T-helper 9 cell (primary cell): ENCODE measurements at regions not wholly inside any gene's neighbourhood (a gene's known extent, or its start where the extent isn't known, plus 50 kb on each side); places are given as distances from the start of the nearest gene placed in this dataset.
"Not testable (repeated sequence)": the region's sequence is repeated elsewhere in the genome, so short reads cannot be mapped to it uniquely, and the experiment has no call there.

Source experiments
- DNase-seq: peaks from one replicate; pipeline ENCODE4 v3.0.0-alpha.2; 2020

DNA sequence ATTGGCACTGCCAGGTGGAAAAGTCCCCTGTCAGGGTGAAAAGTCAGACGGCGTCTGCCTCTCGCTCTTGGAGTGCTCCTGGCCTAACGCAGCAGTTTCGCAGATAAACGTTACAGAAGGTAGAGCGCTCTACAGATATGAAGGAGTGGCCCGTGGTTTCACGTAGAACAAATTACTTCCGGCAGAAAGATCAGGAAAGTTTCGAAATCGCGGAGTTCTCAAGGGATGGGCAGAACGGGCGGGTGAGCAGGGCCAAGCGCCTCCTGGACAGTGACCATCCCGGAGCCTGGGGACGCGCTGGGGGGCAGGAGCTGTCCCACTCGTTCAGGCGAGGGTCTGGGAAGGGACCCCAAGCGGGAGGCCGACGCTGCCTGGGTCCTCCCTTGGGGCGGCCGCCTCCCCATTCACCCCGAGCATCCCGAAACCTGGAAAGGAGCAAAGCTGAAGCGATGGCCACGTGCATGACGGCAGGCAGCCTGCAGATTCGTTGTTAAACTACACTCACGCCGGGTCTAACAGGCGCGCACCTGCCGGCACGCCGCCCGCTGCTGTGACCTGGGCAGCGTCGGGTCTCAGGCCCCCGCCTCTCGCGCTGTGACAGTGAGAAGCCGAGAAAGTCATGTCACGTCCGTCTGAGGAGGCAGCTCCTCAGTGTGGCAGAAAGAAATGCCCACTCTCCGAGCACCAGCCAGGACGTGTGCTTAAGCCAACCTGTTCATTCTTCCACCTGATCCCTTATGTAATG is 122.9 kb upstream of the SALL3 start:
- DNase-seq = no peak

DNA sequence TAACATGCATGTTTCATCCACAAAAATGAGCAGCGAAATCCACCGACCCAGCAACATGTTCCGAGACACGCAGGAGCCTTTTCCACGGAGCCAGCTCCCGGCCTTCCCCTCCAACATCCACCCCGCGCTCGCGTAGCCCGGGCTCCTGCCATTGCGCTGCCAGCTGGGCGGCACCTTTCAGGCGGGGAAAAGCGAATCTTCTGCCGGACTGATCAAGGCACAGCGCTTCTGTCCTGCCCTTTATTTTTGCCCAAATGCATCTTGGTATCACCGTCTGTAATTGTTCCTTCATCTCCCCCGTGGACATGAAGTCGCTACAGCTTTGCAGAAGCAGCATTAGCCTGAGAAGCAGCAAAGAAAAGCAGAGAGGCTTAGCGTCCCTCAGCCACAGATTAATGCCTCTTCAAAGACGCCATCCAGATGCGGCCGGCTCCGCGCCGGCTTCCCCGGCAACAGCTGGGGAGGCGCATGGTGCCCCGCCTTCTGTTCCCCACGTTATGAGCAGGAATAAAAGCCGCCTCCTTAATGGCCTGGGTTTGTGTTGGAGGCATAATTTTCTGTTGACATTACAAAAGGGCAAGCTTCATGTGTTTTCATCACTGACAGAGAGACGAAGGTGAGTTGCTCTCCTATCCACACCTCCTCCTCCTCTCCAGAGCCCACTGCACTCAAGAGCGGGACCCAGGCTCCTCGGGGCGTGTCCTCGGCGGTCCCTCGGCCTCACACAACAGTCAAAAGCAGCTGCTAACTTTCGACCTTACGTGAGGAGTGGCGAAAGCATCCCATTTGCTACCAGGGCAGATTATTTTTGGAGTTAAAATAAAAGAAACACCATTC is 122.1 kb upstream of the SALL3 start:
- DNase-seq = no peak

DNA sequence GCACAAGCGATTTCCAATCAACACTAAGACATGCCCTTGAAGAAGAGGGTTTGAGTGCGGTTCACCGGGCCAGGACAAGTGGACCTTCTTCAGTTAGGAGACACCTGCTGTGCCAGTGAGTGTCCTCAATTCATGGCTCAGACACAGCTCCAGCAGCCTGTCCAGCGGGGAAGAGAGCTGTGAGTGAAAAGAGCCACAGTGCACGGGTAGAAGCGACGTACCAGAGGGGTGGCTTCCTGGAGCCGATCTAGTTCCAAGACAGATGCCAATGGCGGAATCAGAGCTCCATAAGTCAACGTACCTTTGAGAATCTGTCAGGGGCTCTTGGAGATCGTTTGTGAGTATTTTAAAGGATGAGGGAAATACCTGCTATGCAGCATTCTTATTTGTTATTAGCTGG is 119.9 kb upstream of the SALL3 start:
- DNase-seq = no peak

DNA sequence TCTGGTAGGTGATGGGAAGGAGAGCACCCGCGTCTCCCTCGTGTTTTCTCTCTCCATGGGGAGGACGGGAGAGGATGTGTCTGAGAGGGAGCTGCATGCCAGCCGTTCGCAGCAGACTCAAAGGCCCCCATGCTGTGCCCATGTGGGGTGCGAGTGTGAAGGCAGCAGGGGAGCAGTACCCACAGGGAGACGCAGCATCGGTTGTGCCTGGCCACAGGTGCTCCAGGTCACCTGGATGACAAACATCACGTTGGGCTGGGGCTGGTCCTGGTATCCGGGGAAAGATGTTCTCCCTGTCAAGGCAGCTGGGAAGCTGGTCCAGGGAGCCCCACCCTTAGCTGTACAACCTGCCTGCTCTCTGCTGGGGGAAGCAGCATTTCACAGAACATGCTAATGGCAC is 119.5 kb upstream of the SALL3 start:
- DNase-seq = no peak

DNA sequence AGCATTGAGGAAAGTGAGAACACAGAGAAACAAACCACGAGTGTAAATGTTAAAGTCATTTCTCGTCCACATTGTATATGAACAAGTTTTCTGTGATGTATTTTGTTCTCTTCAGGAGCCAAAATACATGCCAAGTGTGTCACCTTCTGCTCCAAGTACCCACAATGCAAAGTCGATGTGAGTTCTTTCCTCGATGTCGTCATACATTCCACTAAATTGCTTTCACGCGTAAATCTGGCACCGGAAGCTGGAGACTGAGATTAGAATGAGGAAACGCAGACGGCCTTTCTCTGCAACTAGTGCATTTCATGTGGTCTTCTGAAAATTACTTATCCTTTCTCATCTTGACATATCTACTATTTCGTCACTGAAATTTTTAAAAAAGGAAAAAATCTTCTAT is 118.5 kb upstream of the SALL3 start:
- no peak for DNase-seq

DNA sequence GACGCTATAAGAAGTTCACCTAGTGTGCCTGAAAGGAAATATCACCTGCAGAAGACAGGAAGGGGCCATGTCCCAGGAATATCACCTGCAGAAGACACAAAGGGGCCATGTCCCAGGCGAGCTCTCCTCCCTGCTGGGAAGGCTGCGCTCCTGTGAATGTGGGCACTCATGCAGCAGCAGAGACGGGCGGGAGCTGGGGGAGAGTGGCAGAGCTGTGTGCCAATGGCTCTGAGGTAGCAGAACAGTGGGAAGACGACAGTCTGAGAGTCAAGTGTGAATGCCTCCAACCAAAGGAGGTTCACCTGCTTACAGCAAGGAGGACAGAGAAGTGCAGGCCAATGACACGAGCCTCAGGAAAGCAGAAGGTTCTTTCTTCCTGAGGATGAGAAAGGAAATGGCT is 117.9 kb upstream of the SALL3 start:
- DNase-seq = no peak

DNA sequence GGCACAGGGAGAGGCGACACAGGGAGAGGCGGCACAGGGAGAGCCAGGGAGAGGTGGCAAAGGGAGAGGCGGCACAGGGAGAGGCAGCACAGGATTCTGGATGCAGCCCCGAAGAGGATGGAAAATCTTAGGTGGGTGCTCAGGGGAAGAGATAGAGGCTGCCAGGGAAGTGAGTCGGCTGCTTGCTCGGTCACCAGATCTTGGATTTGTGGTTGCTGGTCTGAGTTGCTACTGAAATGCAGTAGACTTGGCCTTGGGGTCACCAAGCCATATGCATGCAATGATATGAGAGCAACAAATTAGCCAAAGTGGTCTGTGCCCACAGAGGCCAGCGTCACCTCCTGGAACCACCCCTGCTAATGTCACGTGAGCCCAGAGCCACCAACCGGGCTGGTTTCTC is 117.2 kb upstream of the SALL3 start:
- DNase-seq = no peak

DNA sequence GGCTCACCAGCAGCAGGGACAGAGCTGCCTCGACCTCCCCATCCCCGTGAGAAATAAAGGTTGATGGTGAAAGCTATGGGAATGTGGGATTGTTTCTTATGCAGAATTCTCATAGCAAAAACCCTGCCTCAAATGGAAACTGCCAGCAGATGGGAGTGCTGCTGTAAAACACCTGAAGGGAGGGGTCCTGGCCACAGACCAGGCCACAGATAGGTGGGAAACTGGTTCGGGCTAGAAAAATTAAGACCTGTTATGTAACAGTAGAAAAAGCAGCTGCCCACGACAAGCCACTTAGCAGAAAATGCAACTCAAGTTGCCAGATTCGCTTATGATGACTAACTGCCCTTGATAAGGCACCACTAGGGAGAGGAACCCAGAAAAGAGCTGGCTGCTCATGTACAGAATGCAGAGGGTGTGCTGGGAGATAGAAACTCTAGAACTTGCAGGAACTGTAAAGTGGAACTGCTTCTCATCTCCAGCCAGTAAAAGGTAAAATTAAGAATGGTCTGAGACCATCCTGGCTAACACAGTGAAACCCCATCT is 114.5 kb upstream of the SALL3 start:
- DNase-seq = no peak

DNA sequence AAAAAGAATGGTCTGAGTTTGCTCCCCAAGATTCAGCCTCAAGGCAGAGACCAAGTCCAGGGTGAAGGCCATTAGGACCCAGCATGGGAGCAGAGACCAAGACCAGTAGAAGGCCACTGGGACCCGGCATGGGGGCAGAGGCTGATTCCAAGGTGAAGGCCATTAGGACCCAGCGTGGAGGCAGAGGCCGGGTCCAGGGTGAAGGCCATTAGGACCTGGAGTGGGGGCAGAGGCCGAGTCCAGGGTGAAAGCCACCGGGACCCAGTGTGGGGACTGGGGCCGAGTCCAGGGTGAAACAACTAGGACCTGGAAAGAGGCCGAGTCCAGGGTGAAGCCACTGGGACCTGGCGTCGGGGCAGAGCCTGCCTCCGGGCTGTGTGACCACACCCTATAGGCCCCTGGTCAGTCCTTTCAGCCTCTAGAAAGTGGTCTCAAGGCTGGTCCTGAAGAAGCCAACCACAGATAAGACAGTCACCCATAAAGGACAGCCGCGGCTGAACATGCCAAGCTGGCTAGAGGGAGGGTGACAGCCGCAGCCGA is 113.8 kb upstream of the SALL3 start:
- DNase-seq = no peak

DNA sequence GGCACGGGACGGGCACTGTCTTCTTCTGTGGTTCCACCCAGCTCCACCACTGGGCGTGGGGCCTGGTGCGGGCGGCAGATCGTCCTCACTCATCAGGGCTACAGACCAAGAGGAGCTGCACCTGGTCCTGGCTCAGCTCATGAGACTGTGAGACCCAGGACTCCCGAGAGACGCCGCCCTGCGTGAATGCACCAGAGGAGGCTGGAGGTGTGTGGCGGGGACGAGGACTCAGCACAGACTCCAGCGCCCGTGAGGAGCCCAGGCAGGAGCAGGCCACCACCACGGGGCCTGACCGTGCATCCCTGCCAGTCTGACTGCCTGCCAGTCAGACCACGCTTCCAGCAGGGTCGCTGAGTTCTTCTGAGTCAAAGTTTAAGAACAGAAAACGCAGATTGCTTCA is 112.5 kb upstream of the SALL3 start:
- DNase-seq = no peak

DNA sequence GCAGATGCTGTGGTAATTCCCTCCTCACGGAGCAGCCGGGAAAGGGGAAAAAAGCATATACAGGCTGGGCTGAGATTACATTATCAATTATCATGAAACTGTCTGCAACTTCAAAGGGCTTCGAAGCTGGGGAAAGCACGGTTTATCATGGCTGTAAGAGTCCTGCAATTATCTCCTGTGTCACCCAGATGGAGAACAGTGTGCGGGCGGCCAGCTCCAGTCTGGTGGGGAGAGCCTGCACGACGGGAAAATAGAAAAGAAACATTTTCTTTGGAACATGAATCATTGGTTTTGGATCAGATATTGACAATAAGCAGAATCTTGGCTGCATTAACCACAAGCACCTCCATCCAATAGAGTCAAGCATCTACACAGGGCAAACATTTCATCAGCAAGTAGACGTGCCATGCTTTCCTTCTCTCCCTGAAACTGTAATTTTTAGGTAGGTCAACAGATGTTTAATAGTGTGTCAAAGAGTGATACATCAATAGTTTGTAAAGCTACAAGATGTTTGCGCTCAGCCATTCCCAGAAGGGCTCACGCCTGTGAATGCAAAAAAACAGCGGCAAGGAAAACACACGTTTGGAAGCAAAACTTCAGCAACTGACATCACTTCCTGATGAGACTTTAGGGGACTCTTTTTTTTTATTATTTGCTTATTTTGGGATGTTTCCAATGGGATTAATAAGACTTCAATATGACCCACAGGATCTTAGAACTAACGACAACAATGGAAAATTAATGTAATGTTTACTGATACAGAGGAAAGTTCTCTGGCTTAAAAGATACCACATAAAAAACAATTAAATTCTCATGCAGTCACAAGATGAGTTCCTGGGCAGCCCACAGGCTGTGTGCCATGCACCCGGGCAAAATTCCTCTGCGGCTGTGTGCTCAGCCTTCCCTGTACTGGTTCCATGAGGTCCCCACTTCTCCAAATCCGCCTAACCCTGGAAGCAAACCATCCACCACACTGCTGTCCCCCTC is 111.0 kb upstream of the SALL3 start:
- DNase-seq = no peak

DNA sequence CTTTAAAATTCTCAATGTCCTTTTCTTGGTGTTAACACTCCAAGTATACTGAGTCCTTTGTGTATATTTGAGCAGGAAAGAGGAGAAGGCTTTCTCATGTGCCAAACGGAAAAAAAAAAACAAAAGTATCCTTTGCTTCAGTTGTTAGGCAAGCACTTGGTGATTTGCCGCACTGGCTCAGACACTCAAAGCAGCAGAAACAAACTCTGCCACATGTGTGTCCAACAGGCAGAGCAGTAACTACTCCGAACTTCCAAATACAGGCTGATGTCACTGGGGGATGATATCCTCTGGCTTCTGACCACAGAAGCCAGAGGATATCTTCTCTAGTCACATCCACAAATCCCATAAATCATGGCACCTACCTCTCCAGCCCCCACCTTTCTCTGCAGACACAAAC is 108.0 kb upstream of the SALL3 start:
- no peak for DNase-seq

DNA sequence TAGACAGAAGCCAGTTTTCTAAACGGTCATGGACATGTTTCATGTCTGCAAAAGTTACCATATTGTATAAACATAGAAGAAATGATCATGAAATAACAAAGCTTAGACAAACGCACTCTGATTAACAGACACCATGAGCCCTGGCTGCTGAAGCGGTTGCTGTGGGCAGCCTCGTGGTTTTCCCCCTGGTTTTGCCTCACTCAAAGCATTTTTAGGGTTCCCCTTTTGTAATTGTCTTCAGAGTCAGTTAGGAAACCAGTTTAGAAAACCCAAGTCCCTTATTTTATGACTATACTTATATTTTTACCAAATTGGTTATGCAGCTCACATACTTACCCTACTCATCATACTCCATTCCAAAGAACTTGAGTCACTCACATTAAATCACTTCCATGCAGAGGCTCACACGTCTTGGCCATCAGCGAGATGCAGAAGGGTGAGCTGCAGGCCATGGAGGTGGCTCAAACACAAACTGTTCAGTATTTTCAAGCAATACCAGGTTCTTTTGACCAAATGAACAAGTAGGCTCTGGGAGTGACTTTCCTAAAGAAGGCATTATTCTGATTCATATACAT is 105.6 kb upstream of the SALL3 start:
- no peak for DNase-seq

DNA sequence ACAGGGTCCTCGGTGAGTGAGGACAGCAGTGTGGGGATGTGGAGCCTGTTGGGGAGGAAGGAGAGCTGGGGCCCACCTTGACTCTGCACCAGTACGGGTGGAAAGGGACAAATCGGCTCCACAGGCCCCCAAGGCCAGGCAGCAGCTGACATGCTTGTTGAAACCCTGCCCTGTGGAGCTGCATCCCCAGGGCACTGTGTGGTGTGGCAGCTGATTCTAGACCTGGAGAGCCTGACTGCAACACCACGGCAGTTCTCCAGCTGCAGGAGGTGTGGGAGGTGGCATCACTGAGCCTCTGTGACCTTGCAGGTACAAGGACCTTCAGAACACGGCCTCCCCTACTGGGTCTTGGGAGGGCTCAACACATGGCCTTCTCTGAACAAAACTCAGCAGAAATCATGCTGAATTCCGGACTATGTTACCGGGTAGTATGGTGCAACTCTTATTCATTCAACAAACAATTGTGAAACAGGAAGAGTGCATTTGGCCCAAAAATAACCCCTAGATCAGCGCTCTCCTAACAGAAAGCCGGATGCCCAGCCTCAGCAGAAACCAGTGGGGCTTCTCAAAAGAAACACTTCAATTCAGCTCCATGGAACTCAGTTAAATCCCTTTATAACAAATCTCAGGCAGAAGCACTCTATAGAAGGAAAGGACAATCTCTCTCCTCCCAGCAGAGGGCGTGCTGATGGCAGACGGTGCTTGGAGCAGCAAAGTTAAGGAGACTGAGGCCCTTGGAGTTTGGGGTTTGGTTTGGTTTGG is 104.4 kb upstream of the SALL3 start:
- peak; percentile 8 for DNase-seq

DNA sequence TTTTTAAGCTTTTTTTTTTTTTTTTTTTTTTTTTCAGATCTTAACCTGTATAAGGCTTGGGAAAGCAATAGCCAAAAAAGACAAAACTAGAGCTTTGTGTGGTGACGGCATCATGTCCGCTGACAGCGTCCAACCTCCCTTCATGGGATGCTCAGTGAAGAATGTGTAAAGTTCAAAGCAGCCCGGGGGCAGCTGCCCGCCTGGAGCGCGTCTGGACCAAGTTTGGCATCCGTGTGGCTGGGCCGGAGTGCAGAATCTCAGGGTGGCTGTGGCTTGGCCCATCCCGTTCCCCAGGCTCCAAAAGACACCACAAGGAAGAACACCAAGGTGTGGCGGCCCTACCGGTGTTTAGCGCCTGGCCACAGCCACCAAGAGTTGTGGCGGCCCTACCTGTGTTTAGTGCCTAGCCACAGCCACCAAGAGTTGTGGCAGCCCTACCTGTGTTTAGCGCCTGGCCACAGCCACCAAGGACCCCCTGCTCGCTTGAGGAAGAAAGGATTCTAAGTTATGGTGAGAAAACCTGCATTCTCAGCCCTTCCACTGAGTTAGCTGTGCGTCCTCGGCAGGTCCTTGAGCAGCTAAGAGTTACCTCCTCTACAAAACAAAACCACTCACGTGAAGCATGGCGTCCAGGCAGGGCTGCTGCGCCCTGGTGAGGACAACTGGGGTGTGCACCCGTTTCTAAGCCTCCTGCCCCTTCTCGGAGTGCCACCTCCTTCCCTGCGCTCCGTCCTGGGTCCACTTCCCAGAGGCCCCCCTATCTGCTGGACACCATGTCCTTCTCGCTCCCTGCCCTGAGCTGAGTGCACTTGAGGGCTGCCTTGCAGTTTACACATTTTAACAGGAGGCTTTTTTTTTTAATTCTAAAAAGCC is 103.6 kb upstream of the SALL3 start:
- DNase-seq = no peak

DNA sequence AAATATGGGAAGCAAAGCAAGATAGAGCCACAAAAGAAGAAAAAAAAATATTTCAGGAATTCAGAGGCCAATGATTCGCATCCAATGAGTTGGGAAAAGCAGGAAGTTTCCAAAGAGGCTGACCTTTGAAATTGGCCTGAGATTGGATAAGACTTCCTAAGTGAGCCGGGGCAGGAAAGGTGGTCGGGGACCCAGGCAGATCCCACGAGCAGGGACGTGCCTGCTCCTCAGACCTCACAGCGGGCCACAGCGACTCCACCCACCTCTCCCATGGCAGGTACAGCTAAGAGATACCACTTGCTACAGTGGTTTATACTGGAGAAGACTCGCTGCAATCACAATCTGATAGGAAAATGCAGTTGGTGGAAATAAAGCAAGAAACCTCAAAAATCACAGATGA is 102.8 kb upstream of the SALL3 start:
- no peak for DNase-seq

DNA sequence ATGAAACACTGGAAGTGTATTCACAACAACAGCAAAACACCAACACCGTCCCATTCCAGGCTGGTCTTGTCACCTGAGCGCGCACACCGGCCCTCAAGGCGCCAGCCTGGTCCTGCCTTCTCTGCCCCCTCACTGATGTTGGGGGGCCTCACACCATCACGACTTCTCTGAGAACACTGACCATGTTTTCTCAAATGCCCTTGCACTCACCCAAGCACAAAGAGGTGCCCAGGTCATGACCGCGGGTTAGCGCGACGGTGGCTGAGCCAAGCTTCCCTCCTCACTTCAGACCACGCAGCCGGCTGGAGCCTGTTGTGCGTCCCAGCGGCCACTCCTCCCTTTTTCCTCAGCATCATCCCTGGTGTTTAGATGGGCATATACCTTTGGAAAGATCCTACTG is 101.3 kb upstream of the SALL3 start:
- no peak for DNase-seq

DNA sequence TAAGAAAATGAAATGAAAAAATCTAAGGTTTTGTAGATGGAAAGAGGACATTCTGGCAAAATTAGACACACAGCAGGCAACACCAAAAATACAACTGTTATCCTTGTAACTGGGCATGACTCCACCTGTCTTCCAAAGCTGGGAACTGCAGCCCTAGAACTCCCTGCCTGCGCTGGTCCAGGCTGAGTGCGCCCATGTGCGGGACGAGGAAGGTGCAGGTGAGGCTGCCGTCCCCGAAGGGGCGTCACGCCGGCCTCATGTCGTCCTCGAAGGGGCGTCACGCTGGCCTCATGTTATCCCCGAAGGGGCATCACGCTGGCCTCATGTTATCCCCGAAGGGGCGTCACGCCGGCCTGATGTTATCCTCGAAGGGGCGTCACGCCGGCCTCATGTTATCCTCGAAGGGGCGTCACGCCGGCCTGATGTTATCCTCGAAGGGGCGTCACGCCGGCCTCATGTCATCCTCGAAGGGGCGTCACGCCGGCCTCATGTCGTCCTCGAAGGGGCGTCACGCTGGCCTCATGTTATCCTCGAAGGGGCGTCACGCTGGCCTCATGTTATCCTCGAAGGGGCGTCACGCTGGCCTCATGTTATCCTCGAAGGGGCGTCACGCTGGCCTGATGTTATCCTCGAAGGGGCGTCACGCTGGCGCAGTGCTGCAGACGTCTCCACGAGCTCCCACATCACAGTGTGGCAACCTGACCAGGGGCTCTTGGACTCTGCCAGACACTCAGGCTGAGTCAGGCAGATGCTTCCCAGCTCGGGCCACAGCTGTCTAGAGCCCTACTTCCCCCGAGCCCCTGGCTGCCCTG is 100.3 kb upstream of the SALL3 start:
- DNase-seq = not testable (repeated sequence)

DNA sequence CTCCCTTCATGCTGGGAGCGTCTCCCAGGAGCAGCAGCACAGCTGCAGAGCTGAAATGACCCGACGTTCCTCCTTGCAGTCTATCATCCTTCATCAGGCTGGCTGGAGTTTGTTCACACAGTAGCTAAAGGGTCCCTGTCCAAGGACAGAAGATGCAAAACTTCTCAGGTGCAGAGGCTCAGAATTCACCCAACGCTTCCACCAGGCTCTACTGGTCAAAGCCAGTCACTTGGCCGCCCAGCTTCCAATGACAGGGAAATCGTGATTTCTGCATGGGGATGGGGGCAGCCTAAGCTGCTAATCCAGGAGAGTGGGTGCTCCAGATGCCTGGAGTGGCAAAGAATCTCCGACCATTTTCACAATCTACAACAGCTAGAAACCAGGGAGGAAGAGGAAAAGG is 97.0 kb upstream of the SALL3 start:
- no peak for DNase-seq

DNA sequence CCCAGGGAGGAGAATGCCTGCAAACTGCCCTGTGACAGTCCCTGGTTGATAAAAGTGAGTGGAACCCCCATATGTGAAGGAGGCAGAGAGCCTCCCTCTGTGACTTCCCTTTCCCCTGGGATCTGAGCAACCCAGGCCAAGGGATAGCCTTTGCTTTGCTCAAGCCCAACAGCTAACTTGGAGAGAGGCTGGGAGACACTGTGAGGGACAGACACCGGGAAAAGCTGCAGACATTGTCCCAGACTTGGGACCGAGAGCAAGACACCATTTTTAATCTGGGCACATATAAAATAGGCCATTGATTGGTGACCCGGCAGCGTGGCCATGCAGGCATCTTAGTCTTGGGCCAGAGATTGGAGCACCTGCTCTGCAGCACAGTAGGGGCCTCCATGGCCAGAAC is 96.1 kb upstream of the SALL3 start:
- DNase-seq = no peak
